Mucosa of descending colon (tissue), 3 donors: ENCODE measurements at regions not wholly inside any gene's neighbourhood (a gene's known extent, or its start where the extent isn't known, plus 50 kb on each side); places are given as distances from the start of the nearest gene placed in this dataset.

Experiments
- ATAC-seq: fragments of 200-7000 bp; cut with Tn5 transposase; one replicate; pipeline ENCODE4 v1.9.1; 2020; ENCODE audit warnings: mild to moderate bottlenecking, moderate library complexity
- DNase-seq, 3 donors: peaks; one replicate each; pipeline ENCODE4 v3.0.0-alpha.2; 2020
- H3K36me3 ChIP-seq: fragments of 200-600 bp; one replicate; pipeline ENCODE4 v1.8.0; 2021; ENCODE audit warnings: low read depth, mild to moderate bottlenecking
- H3K4me1 ChIP-seq: fragments of 200-600 bp; one replicate; pipeline ENCODE4 v1.8.0; 2021; ENCODE audit warnings: low read depth, mild to moderate bottlenecking
- H3K4me3 ChIP-seq: fragments of 200-600 bp; one replicate; pipeline ENCODE4 v1.8.0; 2021; ENCODE audit warnings: mild to moderate bottlenecking
- H3K9me3 ChIP-seq: fragments of 200-600 bp; one replicate; pipeline ENCODE4 v1.8.0; 2021; ENCODE audit warnings: mild to moderate bottlenecking
- CTCF ChIP-seq: fragments of 200-600 bp; IDR thresholded peaks from one replicate; pipeline ENCODE4 v1.8.0; 2022; ENCODE audit warnings: antibody characterized with exemption, mild to moderate bottlenecking
- intact Hi-C, 2 donors: fragments of 100-400 bp; cut with DNase I in 1 of 2; cut with micrococcal nuclease in 1 of 2; formaldehyde crosslinking; loops; one replicate each; pipeline versions ENCODE4 v1.11.0 to v1.11.1; 2022; cut with DNase I, micrococcal nuclease
- donor health status: DM: no; HTN: no; CAD: no; lungs with moderate emphysema.
- donor health status: DM: no; HTN: no; CAD: no.
- donor health status: DM: no; HTN: yes; CAD: no.

GRCh38 chr4:84232309-84233095, 266.6 kb downstream of the NKX6-1 start:
- Histone ChIP-seq H3K4me1 (no peaks in the 10 kb centered on the region), H3K4me3 (no peak overlapping the region), H3K36me3 (no peaks in the 10 kb centered on the region), H3K9me3 (no peaks in the 10 kb centered on the region)
- TF ChIP-seq CTCF = no peak
- intact Hi-C loops = no loop called here
- no peak for ATAC-seq
- DNase-seq = no peak

- no peak overlapping the region for H3K4me3 ChIP-seq
- intact Hi-C loops = no loop called here
- H3K9me3 ChIP-seq = no peaks in the 10 kb centered on the region
- no peaks in the 10 kb centered on the region for H3K36me3 ChIP-seq
- DNase-seq = no peak
- no peak for TF ChIP-seq CTCF
- no peaks in the 10 kb centered on the region for H3K4me1 ChIP-seq
- ATAC-seq = no peak
Observed at GRCh38 chr4:84231539-84232055, 267.5 kb downstream of the NKX6-1 start.

GRCh38 chr4:84224522-84224921, 274.6 kb downstream of the NKX6-1 start:
- DNase-seq = no peak

GRCh38 chr4:84221704-84222103, 277.4 kb downstream of the NKX6-1 start:
- ATAC-seq (no peak), DNase-seq (no peak)
- no peak for TF ChIP-seq CTCF
- intact Hi-C loops = no loop called here
- H3K36me3 ChIP-seq = no peaks in the 10 kb centered on the region
- H3K9me3 ChIP-seq = no peaks in the 10 kb centered on the region
- H3K4me1 ChIP-seq = no peaks in the 10 kb centered on the region
- H3K4me3 ChIP-seq = no peak overlapping the region

More at GRCh38 chr4:84224522-84224921, 274.6 kb downstream of the NKX6-1 start:
- TF ChIP-seq CTCF = no peak
- no peaks in the 10 kb centered on the region for H3K9me3 ChIP-seq
- no peak for ATAC-seq
- H3K4me3 ChIP-seq = no peak overlapping the region
- H3K36me3 ChIP-seq = no peaks in the 10 kb centered on the region
- intact Hi-C loops = no loop called here
- no peaks in the 10 kb centered on the region for H3K4me1 ChIP-seq

- no peak for DNase-seq
- no peaks in the 10 kb centered on the region for H3K4me1 ChIP-seq
- no peaks in the 10 kb centered on the region for H3K36me3 ChIP-seq
- H3K4me3 ChIP-seq = no peak overlapping the region
- intact Hi-C loops = no loop called here
- TF ChIP-seq CTCF = no peak
- ATAC-seq = no peak
- no peaks in the 10 kb centered on the region for H3K9me3 ChIP-seq
Observed at GRCh38 chr4:84220990-84221389, 278.1 kb downstream of the NKX6-1 start.
